ENCODE measurements at regions not wholly inside any gene's neighbourhood (a gene's known extent, or its start where the extent isn't known, plus 50 kb on each side); places are given as distances from the start of the nearest gene placed in this dataset.
A peak's percentile ranks its signal among the peaks of the same experiment; 100 is the strongest.
"Not testable (repeated sequence)": the region's sequence is repeated elsewhere in the genome, so short reads cannot be mapped to it uniquely, and the experiment has no call there.

DNA sequence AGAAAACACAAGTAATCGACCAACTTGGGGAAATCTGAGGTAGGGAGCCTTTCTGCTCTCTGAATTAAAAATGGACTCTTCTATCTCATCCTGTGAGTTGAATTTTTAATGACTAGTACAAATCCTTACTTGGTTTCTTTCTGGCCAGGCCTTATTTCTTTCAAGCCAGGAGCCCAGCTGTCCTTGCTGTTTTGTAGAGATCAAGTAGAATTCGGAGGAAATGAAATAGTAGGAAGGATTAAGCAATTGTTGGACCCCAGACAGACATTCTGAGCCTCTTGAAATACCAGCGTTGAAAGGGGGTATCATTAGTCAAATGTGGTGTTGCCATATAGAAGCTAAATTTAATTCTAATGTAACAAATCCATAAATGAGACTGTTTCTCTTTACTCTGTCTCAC, 53.7 kb upstream of the SMIM15 start:
- no peak for DNase-seq (ENCODE audit: low read depth, low spot score)
- no peak overlapping the region for H3K27ac ChIP-seq

DNA sequence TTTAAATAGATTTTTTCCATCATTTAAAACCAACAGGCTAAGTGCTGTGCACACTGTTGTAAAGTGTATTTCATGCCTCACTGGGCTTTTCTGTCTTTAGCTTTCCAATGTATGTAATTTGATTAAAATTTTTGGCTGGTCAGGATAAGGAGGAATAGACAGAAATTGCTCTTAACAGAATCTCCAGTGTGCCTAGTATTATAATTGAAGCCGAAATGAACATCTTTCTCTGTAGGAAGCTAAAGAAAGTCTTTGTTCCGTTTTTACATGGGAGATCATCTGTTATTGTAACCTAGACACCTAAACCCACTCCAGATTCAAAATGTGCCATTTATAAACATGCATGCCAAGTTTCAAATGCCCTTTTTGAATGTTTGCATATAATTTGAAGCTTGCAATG, 54.5 kb upstream of the SMIM15 start:
- DNase-seq (ENCODE audit: low read depth, low spot score): no peak
- H3K27ac ChIP-seq: no peak overlapping the region

DNA sequence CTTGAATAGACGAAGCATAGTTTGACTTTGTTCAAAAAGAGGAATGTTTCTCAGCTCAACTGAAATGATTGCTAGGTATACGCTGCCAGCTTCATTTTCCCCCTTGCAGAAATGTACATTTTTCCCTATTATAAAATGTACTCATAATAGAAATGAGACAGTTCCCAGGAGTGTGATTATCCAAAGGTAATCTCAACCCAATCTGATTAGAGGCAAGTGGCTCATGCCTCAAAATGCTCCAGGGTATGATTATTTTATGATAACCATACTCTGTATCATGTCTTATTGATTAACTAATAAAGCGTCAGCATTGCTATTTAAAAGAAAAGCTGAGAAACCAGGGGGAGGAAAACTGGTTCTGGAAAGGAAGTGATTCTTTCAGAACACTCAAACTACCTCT, 54.9 kb upstream of the SMIM15 start:
- DNase-seq (ENCODE audit: low read depth, low spot score): no peak
- no peak overlapping the region for H3K27ac ChIP-seq

DNA sequence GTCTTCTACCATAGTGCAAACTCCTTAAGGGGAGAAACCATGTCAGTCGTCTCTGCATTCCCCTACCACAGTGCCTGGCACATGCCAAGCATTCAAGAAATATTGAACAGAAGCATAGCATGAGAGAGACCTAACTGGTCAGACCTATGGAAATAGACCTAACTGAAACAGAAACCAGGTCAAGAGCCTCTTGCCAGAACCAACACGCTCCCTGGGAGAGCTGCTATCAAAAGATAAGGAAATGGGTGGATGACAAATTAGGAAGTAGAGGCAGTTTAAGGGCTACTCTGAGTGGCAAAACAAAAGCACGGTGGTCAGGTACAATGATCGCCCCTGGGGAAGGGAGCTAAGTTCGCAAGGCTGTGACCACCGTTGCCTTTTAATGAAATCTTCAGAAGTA, 66.0 kb upstream of the SMIM15 start:
- no peak overlapping the region for H3K27ac ChIP-seq
- no peak for DNase-seq (ENCODE audit: low read depth, low spot score)

DNA sequence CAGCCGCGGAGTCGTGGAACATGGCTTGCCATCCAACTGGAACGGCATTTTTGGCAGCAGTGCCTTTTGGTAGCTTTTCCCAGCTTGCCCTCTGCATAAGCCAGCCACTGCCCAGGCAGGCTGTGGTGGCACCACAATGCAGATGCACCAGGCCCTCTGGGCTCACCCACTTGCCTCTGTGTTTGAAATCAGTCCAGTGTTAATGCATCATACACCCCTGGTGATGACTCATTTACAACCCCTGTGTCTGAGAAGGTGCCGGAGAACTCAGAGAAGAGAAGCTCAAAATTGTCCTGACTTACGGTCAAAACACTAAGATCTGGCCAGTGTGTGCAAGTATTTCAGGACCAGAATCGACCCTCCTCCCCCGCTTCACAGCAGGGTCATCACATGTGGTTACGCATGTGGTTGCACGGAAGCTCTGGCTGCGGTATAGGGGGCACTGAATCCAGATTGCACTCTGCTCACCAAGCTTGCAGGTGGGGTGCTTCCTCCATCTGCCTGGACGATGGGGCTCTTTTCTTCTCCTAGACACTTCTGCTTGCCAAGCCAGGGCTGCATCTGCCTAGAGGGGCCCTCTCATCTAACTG, 66.5 kb upstream of the SMIM15 start:
- DNase-seq (ENCODE audit: low read depth, low spot score): peak; percentile 41
- H3K27ac ChIP-seq: no peak overlapping the region

DNA sequence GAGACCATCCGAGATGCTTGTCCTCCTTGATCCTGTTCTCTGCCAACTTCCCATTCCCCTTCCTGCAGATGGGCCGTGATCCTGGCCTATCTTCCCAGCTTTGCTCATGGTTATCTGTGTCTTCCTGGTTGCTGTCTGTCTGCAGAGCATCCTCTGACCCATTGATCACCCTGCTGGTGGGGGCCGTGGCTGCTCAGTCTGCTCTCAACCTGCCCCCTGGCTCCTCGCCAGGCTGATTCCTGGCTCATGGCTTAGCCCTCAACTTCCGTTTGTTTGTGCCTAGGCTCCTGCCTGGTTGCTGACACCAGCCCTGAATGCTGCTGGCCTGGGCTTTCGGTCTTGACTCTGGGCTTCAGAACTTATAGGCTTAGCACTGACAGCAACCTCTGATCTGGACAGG, 67.1 kb upstream of the SMIM15 start:
- H3K27ac ChIP-seq: no peak overlapping the region
- DNase-seq (ENCODE audit: low read depth, low spot score): no peak

DNA sequence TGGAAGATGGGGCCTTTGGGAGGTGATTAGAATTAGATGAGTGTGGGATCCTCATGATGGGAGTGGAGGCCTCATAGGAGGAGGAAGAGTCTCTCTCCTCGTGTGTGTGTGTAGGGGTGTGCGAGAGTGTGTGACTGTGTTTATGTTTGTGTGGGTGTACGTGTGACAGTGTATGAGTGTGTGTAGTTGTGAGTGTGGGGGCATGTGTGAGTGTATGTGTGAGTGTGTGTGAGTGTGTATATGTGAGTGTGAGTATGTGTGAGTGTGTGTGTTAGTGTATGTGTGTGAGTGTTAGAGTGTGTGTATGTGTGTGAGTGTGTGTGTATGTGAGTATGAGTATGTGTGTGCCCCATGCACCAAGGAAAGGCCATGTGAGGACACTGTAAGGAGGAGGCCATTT, 68.2 kb upstream of the SMIM15 start:
- no peak for DNase-seq (ENCODE audit: low read depth, low spot score)

DNA sequence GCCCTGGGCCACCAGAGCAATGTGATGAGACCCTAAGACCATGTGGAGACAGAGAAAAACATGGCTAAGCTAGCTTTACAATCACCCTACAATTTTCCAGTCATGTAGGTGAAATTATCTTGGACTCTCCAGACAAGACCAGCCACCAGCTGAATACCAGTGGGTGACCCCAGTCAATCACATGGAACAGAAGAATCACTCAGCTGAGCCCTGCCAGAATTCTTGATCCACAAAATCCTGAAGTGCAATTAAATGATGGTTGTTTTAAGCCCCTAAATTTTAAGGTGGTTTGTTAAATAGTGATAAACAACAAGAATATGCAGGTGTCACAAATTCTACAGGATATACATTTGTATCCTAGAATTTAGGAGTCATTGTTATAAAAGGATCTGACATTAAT, 69.5 kb upstream of the SMIM15 start:
- no peak for DNase-seq (ENCODE audit: low read depth, low spot score)

More for the DNA sequence above, 68.2 kb upstream of the SMIM15 start:
- H3K27ac ChIP-seq: no peak overlapping the region

DNA sequence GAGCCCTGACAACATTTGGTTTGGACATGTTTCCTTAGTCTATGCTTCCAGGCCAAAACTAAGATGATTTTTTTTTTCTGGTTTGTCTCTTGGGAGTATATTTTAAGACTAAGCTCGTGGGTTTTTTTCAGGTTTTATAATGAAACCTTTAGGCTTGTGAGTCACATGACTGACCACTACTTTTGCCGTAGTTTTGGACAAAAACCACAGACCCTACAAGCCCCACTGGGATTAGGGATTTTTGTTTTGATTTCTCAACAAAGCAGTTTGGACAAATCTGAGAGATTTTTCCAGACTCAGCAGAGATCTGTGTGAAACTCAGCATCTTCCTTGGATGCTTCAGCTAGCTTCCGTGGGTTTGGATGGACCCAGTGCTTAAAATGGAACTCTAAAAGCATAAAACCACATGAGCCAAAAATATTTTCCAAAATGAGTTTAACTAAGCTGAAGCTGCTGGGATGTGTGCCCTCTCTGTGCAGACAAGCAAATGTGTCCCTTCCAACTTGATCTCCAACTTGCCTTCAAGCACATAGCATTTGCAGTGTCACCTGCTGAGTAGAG, 70.3 kb upstream of the SMIM15 start:
- no peak for DNase-seq (ENCODE audit: low read depth, low spot score)
- H3K27ac ChIP-seq: no peak overlapping the region

More for the DNA sequence above, 69.5 kb upstream of the SMIM15 start:
- no peak overlapping the region for H3K27ac ChIP-seq

DNA sequence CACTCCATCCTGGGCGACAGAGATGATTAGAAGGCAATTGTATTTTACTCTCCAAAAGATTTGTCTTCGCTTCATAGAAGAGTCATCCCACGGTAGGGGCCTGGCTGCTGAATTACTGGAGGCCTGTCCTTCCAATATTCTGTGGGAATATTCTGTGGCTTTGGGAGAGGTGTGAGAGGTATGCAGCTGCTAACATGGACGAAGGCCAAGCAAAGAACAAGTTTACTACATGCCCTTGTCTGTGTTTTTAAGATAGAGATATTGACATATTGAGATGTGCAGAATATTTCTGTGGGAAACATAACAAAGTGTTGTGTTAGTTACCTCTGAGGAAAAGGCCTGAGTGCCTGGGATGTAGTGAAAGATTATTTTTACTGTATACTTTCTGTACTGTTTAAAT, 71.8 kb upstream of the SMIM15 start:
- no peak overlapping the region for H3K27ac ChIP-seq
- DNase-seq (ENCODE audit: low read depth, low spot score): no peak

DNA sequence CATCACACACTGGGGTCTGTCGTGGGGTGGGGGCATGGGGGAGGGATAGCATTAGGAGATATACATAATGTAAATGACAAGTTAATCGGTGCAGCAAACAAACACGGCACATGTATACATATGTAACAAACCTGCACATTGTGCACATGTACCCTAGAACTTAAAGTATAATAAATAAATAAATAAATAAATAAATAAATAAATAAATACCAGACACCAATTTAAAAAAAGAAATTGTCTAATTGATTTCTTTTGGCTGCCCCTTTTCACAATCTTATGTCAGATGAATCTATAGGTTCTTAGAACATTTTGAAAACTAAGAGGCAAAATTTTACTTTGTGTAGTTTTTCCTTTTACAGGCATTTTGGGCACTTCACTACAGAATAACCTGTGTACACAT, 74.4 kb upstream of the SMIM15 start:
- DNase-seq (ENCODE audit: low read depth, low spot score): not testable (repeated sequence)

DNA sequence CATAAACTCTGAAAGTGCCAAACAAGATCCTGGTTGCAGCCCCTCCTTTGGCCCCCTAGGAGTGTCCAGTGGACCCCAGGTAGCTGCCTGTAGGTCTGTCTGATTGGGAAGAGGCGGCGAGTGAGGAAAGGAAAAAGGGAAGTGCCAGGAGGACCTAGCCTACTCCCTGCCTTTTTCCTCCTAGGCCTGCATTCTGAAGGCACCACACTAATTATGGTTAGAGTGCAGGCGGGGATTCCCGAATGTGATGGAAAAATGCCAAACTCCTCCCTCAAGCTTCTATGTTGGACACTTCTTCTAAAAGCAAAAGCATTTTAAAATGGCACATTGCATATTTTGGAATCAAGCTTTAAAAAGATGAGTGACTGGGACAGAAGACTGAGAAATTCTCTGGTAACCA, 83.2 kb upstream of the SMIM15 start:
- H3K27ac ChIP-seq: no peak overlapping the region
- no peak for DNase-seq (ENCODE audit: low read depth, low spot score)

More for the DNA sequence above, 74.4 kb upstream of the SMIM15 start:
- H3K27ac ChIP-seq: not testable (repeated sequence)

DNA sequence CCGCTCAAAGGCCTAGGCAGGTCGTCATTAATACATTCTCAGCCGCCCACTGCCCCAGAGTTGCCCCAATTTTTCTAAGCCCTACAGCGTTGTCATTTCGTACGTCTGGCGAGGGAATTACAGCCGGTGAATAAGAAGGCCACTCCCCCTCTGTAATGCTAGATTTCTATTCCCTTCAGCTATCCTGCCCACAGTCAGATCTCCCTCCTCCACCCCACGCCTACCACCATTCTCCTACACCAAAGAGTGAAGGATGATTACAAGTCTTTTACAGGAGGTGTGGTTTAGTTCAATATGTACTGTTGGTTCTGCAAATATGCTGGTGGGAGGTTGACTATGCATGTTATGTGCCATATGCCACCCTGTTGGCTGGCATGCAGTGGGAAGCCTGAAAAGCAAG, 83.7 kb upstream of the SMIM15 start:
- DNase-seq (ENCODE audit: low read depth, low spot score): no peak
- H3K27ac ChIP-seq: no peak overlapping the region

DNA sequence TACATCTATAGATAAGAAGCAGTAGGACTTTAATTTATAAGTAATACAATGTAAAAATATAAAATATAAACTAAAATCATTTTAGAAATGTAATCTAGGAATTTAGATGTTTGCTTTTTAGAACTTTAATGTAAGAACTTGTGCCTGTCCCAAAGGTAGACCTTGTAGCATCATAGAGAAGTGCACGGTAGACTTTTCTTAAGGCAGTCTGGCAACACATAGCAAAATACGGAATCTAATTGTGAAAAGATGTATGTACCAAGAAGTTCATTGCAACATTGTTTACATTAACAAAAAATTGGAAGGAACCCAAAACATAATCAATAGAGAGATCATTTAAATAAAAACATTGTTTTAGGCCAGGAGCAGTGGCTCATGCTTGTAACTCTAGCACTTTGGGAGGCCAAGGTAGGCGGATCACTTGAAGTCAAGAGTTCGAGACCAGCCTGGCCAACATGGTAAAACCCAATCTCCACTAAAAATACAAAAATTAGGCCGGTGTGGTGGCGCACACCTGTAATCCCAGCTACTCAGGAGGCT, 84.6 kb upstream of the SMIM15 start:
- no peak overlapping the region for H3K27ac ChIP-seq
- no peak for DNase-seq (ENCODE audit: low read depth, low spot score)

DNA sequence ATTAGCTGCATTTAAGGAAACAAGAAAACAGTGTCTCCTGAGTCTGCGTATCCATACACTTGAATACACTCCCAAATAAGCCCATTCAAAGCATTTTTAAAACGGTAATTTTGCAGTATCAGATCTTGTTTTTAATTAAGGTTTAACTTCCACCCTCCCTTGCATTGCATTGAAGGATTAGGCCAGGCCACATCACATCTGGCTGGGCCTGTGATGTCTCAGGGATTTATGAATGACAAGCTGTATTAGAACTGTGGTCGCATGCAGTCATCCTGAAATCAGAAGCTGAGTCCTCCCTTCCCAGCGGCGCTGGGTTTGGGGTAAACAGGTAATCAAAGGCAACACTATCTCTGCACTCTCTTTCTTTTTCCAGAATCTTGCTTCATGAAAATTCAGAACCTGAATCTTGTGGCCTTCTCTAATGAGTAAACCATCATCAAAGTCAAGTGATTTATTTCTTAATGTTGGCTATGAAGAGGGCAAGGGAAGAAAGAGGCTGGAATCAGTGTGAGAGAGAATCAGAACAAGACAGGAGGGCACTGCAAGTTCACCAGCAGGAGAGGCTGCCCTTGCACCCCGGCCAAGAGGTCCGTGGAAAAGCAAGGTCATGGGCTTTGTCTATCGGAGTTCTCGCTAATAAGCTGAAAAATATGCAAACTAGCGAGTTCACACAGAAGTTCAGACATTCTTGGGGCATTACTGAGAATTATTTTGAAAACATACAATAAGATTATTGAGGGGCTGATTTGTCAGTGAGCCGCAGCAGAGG, 80.0 kb upstream of the ZSWIM6 start:
- DNase-seq (ENCODE audit: low read depth, low spot score): no peak
- H3K27ac ChIP-seq: no peak overlapping the region

DNA sequence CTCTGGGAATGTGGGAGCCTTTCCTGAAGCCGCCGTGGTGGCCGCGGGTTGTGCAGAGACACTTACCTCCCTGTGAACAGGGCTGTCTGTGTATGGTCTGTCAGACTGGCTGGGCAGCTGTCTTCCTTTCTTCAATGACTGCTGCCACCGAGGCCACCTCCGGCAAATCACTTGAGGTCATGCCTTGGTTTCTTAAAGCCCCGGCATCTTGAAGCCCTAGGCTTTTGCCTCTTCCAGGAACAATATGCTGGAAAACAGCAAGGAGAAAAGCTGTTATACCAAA, 79.5 kb upstream of the ZSWIM6 start:
- no peak for DNase-seq (ENCODE audit: low read depth, low spot score)

DNA sequence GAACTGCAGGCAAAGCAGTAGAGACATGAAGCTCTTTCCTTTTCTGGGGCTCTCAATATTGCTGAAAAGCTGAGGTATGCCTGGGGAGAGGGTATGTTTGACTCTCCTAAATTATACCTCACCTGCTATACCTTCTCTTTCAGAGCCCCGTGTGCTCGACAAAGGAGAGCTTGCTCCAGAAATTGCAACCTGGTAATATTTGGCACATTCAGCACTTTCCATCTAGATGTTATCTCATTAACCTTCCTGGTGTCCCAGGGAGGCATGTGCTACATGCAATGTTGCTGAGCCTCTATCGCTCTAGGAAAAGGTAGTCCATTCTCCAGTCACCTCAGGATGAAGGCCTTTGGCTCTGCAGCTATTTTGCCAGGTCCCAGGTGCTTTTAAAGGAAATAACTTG, 78.5 kb upstream of the ZSWIM6 start:
- DNase-seq (ENCODE audit: low read depth, low spot score): no peak

More for the DNA sequence above, 79.5 kb upstream of the ZSWIM6 start:
- H3K27ac ChIP-seq: no peak overlapping the region

DNA sequence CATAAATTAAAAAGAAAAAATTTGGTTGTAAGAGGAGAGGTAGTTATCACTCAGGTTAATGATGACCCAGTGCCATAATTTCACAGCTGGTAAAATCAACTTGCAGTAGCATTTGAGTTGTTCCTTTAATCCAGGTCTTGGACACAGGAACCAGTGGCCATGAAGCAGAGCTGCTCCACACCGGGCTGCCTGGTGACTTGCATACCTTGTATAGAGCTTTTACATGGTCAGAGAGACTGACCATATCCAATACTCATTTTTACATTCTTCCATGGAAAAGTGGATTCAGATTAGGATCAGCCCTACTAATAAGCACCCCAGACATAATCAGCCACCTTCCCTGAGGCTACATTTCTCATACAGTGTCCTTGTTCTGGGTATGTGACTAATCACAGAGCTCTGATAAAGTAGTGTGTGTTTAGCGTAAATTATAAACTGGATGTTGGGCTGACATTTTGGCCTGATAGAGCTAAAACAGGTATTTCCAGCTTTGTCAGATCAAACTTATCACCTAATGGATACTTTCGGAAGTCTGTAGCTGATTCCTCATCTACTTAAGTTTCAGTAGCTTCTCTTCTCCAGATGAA, 77.0 kb upstream of the ZSWIM6 start:
- no peak for DNase-seq (ENCODE audit: low read depth, low spot score)
- H3K27ac ChIP-seq: no peak overlapping the region

More for the DNA sequence above, 78.5 kb upstream of the ZSWIM6 start:
- H3K27ac ChIP-seq: no peak overlapping the region

DNA sequence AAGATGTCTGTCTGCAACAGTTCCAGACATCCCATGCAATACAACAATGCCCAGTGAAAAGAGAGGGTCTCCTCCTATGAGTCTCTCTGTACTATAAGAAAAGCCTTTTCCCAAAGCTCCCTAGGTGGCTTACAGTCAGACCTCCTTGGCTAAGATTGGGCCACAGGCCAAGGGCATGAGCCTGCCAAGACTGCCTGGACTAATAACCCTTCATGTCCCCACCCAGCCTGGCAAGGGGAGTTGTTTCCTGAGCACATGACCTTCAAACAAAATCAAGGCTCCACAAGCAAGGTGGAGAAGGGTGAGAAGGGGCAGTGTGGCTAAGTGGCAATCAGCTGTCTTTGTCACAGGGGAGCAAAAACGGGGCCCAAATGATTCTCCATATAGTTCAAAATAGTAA, 75.6 kb upstream of the ZSWIM6 start:
- no peak overlapping the region for H3K27ac ChIP-seq
- DNase-seq (ENCODE audit: low read depth, low spot score): no peak

DNA sequence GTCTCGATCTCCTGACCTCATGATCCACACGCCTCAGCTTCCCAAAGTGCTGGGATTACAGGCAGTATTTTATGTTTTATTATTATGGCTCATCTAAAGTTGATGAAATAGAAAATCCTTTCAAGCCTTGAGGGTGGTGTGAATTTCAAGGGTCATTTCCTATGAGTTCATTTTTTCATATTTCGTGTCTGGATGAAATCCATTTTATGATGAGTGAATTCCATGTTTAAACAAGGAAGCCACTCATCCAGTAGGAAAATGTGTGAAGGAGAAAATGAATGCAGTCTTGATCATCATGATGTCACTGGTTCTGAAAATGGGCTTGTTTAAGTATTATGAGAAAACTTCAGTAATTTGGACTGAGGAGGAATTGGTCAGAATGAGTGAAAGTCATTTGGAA, 74.6 kb upstream of the ZSWIM6 start:
- no peak overlapping the region for H3K27ac ChIP-seq
- no peak for DNase-seq (ENCODE audit: low read depth, low spot score)

DNA sequence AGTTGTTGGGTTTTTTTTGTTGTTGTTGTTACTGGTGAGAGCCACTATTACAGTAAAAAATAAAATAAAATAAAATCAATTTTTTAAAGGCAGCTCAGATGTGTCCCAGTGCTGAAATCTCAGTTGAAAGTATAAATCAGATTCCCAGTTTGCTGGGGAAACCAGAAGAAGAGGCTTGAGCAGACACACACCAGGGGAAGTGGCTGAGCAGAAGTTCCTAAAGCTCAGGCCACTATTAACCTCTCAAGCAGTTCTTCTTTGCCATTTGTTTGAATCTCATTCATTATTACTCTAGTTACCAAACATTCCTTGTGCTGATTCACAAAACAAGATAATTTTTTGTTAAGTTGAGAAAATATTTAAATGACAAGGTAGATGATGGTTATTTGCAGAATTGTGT, 70.9 kb upstream of the ZSWIM6 start:
- no peak for DNase-seq (ENCODE audit: low read depth, low spot score)
- no peak overlapping the region for H3K27ac ChIP-seq
